NCI-H1048 (cell line): ENCODE measurements at regions not wholly inside any gene's neighbourhood (a gene's known extent, or its start where the extent isn't known, plus 50 kb on each side); places are given as distances from the start of the nearest gene placed in this dataset.

Experiments used
- DNase-seq: peaks from one replicate; lab custom pipeline; 2025; lab: John Stamatoyannopoulos, UW

DNA sequence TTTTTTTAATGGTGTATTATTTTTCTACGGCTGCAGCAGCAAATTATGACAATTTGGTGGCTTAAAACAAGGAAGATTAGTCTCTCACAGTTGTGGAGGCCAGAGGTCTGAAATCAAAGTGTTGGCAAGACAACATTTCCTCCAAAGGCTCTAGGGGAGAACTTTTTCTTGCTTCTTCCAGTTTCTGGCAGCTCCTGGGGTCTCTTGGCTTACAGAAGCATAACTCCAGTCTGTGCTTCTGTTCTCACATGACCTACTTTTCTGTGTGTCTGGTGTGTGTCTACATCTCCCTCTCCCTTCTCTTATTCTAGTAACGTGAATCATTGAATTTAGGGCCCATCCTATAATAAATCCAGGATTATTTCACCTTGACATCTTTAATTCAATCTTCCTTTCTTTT lies 551.9 kb upstream of the LUZP2 start:
- no peak for DNase-seq

DNA sequence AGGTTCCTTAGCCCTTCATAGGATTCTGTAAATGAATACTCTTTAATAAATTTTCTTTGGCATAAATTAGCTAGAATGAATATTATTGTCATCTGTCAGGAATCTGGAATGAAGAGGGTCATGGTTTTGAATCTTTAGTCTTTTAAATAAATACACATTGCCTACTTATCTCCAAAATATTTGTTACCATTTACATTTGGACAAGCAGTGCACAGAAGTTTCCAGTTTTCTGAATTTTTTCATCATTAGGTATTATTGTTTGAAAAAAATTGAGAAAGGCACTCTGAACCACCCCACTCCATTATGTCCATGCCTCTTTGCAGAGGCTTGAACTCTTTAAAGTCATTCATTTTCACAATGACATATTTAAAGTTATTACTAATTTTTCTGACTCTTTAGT lies 549.0 kb upstream of the LUZP2 start:
- no peak for DNase-seq

DNA sequence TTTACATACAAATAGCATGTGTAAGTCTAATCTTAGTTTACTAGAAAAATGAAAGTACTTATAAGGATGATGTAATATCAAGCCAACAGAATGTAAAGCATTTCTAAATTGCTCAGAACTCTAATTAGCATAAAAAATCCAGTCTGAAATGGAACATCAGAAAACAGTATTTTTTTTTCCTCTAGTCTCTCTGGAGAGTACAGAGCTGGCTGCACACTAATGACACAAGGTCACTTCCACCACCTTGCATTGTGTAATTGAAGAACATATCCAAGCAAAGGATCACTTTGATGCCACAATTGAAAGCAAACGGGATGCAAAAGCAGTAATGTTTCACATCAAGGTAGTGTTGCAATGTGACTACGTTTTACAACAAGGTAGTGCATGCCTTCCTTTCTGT lies 548.0 kb upstream of the LUZP2 start:
- no peak for DNase-seq

DNA sequence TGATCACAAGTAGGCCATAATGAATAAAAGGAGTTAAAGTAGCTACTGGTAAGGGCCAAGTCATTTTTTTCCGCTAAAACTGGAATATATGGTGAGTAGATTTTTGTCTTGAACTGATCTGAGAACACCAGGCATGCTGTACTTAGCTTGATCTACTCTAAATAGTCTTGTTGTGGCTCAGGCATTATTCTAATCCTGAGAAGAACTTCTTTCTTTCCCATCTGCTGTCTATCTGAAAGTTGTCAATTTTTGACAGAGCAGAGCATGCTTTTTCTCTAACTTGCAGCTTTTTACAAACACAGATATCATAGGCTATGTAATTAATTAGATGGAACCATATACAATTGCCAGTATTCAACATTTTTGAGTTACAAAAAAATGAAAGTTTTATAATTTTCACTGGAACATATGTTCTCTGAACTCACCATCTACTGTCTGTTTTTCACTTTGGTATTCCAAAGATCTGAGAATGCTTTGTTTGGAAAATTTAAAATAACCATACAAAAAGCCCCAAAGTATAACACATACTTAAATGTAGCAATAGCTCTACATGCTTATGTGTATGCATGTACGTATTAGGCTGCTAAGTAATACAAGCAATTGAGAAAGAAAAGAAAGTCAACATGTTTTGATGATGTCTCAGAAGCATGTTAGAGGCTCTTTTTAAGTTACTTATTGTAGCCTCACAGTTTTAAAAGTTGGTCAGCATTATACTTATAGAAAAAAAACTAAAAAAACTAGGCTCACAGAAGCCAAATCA lies 542.7 kb upstream of the LUZP2 start:
- no peak for DNase-seq

DNA sequence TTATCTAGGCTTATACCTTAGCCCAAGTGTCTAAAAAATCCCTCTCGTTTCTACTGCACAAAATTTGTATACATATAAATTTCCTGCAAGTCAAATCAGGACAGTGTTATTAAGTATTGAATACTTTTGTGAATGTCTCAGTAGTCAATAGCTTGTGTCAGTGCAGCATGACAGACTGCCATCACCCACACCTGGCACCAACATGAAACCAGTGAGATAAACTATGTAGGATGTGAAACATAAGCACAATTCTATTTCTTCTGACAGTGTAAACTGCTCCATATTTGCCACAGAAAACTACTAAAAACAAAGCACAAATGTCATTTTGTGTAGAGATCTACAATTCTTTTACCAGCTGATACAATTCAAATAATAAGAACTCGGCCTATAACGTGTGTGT lies 542.1 kb upstream of the LUZP2 start:
- DNase-seq, result no peak

DNA sequence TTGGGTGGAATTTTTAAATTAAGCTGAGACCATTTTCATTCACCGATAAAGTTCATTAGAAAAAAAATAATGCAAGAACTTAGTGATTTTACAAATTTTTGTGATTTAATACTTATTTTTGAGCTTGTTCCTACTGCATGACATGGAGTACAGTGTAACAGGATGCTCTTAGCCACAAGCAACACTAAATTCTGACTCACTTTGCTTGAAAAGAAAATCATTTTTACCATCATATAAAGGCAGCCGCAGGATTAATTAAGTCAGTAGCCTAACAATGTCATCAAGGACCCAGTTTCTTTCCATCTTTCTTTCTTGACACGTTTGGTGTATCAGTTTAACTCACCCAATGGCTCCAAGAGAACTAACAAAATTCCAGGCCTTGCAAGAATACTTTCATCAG lies 540.3 kb upstream of the LUZP2 start:
- DNase-seq, result no peak

DNA sequence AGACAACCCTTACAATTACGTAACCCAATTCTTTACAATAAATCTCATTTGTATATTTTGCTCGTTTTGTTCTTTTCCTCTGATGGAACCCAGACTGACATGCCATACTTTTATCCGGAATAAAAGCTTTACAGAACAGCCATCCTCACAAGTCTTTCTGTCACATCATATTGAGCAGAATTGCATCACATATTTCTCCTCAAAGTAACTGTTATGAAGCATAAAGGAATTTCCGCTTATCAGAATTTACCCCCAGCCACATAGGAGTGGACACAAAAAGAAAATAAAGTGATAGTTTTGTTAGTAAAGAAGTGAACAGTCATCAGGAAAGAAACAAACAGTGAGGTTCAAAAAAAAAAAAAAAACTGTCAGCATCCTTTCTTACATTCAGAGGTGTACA lies 539.5 kb upstream of the LUZP2 start:
- no peak for DNase-seq

DNA sequence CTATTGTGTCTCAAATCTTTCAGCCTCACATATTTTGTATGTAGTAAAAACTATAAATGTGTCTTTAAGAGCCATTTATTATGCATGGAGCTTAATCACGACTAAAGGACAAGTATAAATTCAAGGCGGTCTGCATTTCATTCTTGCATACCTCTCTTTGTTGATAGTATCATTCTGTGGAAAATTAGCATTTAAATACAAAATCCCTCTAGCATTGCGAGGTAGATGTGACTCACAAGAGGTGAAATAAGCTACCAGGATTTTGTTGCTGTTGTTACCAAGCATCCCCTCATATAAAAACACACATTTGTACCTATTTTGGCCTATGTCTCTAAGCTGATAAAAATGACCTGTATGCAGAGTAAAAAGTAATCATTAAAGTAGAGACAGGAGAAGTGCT lies 537.4 kb upstream of the LUZP2 start:
- no peak for DNase-seq

DNA sequence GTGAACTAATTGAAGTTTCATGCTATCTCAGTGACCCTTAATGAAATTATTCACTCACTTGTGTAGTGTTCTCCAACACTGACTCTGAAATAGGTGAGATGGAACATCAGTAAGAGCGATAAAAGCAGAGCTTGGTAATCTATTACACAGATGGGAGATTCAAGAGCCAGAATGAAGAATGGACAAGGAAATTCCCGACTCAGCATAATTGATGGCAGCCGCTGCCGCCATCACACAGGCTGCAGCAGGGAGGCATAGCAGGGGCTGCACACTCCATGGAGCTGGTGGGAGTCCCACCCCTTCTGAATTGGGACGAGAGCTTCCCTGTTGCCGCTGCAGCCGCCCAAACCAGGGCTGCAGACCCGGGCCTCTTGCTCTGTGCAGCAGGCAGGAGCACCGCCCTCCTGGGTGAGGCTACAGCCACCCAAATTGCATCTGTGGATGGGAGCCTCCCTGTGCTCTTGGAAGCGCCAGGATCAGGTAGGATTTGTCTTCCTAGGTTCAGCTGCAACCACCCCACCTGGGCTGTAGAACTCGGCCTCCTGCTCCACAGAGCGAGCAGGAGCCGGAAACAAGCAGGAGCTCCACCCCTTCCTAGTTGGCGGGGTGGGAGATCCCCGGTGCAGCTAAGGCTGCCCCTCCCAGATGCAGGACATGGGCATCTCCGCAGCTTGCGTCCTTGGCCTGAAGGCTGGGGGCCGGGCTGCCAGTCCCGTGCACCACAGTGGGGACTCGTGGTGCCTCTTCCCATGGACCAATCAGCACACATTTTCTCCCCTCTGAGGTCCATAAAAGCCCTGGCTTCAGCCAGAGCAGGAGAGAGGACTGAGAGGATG lies 535.1 kb upstream of the LUZP2 start:
- no peak for DNase-seq

DNA sequence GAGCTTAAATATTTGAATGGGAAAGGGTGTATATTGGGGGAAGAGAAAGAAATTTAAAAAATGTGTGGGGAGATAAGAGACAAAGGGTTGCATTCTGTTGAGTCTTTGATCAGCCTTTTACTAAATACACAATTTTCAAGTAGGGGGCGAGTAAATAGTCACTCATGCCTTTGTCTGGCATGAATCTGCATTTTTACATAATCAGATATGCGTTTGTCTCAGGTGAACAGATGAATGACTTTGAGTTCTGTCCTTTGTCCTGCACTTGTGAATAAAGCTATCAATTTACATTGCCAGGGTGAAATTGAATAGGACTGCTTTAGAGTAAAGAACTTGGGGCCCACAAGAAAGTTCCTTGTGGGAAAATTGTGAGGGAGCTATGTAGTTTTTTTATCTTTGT lies 523.6 kb upstream of the LUZP2 start:
- DNase-seq, result no peak

DNA sequence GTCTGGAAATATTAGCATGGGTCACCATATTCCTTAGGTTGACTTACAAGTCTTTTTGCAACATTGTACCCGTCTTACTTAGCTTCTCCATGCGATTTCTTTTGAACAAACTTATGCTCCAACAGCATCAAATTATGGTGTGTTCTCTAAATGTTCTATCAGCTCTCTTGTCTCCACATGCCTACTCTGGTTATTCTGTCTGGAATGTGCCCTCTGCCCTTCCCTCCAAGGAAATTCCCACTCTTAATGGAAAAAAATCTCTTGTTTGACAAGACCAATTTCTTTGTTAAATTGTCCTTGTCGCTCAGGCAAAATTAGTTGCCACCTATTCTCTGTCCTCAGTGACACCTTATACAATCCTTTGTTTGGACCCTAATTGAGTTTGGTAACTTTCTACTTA lies 522.8 kb upstream of the LUZP2 start:
- DNase-seq, result no peak

DNA sequence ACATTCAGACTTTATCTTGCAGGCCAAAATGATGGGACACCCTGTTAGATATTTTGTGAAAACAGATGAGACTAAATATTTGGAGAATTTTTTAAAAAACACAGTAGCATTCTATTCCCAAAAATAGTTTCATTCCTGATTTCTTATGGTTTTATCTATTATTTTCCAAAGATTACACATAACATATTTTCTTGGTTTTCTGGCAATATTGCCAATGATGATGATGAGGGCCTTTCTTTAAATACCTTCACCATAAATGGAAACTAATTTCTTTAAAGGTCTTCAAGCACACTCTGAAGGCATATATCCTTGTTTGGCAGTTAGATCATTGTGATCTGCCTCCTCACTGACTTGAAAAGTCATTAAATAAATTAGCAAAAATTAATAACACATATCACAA lies 522.3 kb upstream of the LUZP2 start:
- DNase-seq, result no peak

DNA sequence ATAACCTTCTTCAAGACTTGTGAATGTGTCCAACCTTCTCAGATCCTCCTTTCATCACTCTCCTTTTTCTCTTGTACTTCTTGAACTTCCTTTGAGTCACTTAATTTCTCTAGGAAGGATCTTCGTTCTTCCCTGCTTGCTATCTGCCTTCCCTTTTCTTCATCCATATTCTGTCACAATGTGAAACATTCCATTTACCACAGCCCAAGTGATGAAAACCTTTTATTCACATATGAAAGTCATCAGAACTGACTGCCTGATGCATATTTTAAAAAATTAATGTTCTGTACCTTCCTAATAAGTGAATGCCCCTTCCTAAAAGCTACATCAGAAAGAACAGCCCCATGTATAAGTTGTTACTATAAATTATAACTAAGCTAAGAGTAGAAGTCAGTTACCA lies 520.4 kb upstream of the LUZP2 start:
- no peak for DNase-seq

DNA sequence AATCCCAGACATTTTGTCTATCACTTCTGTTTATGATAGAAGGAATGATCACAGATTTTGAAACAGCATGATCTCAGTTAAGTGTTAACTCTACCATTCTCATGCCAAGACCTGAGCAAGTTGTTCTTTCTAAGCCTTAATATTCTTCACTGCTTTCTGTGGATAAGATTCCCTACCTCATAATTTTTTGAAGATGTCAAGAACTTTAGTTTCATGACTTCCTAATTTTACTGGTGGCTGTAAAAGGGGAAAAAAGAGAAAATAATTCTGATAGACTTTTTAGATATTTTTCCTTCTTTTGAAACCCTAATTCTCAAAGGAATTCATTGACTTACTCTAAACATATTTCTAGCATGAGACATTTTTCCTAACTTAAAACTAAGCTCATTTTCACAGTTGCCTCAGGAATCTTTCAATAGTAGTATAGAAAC lies 520.0 kb upstream of the LUZP2 start:
- DNase-seq, result no peak

DNA sequence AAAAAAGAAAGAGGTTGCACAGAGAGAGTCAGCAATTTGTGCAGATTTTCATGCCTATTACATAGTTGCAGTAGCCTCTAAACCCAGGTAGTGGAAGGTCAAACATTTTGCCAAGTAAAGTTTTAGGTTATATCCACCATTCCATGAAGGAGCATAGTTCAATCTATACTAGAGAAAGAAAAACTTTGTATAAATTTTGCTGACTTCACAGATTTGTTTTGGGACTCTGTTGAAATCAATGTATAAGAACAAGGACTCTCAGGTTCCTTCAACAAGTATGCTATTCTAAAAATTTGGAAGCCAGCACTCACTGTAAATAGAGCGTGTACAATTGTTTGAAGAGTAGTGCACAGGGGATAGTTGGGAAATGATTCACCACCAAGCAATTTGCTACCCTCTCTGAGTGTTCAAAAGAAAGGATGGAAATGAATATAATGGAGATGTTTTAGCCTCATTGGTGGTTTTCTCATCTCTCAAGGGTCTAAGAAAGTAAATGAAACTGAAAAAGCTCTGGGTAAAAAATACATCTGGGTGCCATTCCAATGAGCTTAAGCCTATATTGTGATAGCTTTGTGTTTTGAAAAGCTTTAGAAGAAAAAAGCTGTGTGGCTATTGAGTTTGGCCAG lies 508.4 kb upstream of the LUZP2 start:
- DNase-seq, result no peak

DNA sequence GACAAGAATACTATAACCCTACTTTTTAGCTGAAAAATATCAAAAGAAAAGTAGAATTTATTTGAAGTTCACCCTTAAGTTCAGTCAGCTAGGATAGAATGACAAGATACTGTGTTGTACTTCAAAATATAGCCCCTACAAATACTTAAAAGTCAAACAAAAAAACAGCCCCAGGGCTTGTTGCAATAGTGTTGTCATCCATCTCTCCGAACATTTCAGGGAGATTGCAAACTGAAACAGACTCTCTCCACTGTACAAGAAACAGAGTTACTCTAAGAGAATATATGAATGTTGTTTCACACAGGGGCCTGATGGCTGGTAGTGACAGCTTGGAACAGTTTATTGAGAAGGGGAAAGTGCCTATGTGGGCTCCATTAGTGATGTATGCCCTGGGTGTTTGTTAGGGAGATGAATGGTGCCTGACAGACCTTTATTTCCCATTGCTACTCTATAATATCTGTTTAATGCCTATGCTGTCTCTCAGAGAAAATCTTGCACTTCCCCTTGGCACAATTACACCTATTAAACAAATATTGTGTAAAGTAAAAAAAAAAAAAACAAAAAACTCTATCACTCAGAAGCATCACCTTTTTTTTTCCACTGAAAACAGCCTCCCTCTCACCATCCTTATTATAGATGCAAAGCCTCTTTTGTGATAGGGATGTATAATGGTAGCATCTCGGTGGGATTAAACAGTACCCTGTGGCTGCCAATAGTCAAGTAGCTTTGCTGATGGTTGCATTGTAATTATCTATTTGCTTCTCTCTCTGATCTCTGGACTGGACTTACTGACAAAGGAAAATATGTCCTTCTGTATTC lies 506.3 kb upstream of the LUZP2 start:
- no peak for DNase-seq

DNA sequence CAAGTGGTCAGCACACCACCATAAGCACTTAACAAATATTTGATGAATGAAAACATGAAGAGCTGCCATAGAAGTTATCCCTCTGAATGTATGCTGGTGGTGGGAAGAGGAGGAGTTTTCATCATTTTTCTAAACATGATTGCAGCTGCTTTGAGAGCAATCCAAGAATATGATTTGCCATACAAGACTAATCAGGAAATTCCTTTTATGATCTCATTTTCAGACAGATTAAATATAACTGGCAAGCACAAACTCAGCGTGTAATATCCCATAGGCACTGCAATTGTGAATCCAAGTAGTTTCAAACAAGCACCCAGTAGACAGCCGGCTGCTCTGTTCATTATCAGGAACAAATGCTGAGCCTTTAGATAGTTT lies 505.7 kb upstream of the LUZP2 start:
- DNase-seq, result no peak

DNA sequence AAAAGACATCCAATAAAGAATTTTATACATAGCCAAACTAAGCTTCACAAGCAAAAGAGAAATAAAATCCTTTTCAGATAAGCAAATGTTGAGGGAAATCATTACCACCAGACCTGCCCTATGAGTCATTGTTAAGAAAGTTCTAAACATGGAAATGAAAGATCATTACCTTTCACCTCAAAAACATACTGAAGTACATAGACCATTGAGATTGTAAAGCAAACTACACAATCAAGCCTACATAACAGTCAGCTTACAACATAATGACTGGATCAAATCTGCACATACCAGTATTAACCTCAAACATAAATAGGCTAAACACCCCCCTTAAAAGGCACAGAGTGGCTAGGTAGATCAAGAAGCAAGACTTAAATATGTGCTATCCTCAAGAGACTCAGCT lies 501.0 kb upstream of the LUZP2 start:
- DNase-seq, result no peak

DNA sequence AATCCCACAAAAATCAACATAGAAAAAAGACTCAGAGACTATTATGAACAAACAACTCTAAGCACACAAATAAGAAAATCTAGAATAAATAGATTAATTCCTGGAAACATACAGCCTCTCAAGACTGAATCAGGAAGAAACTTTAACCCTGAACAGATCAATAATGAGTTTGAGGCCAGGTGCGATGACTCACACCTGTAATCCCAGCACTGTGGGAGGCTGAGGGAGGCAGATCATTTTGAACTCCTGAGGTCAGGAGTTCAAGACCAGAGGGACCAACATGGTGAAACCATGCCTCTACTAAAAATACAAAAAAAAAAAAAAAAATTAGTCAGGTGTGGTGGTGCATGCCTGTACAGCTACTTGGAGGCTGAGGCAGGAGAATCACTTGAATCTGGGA lies 499.5 kb upstream of the LUZP2 start:
- no peak for DNase-seq

DNA sequence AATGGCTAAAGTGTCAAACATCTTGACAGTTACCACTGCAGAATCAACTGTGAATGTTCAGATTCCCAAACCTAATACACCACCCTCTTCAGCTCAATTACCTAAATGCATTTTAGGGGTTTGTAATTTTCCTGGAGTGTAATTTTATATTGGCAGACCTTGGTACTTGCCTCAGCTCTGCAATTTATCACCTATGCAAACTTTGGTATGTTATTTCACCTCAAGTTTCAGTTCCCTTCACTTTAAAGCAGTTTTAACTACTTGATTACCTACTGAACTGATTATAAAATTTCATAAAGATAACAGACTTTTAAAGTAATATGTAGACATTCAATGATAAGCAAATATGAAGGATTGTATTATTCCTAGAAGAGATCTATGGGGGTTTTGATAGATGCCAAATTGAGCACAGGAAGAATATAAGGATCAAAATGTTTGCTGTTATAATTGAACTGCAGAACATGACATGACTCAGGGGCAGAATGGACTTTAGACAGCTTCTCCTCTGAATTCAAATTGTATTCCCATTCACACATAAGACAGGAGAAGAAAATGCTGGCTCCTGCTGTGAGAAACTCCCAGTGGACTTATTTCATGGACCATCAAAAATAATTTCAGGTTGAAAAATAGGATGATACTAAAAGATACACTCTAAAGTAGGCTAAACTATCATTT lies 491.5 kb upstream of the LUZP2 start:
- DNase-seq, result no peak

DNA sequence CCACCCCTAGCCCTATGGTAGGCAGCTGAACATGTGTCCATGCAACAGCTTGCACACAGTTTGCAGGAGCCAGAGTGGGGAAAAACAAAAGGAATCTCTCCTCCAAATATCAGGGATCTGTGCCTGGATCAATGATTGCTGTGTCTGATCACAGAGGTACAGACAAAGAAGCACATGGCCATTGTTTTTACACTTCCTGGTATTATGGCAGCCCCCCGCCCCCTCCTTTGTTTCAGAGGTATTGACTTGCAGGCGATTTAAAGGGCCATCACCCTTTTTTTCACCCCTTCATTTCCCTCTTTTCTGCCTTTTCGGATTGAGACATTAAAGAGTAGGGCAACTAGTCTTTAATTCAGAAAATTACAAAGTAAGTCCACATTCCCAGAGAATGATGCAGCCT lies 453.0 kb upstream of the LUZP2 start:
- DNase-seq, result no peak

DNA sequence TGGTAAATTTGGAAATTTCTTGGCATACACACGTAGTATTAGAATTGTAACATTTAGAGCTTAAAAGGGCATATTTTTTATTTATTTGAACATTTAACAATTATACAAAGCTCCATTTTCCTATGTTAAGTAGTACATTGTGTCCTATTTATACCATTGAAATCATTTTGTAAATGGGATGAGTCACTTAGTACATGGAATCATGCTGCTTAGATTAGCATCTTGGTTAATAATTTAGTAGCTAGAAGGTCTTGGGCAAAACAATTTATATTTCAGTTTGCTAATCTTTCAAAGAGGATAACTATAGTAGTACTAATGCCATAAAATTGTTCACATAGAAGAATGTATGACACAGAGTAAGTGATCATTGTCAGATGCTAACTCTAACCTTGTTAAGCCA lies 450.1 kb upstream of the LUZP2 start:
- no peak for DNase-seq
